Muscle layer of duodenum (tissue), 2 donors: ENCODE measurements at regions not wholly inside any gene's neighbourhood (a gene's known extent, or its start where the extent isn't known, plus 50 kb on each side); places are given as distances from the start of the nearest gene placed in this dataset.

ENCODE experiments used
- H3K27ac ChIP-seq: one replicate; pipeline ENCODE4 v1.7.0; 2013; ENCODE audit warnings: mild to moderate bottlenecking, low read length
- H3K27me3 ChIP-seq: one replicate; pipeline ENCODE4 v1.7.0; 2013; ENCODE audit warnings: low read depth, mild to moderate bottlenecking, control low read depth, low read length
- H3K36me3 ChIP-seq, 2 donors: one replicate each; pipeline ENCODE4 v1.7.0; 2013; ENCODE audit warnings: low read length in 2 of 2, control low read depth in 1 of 2, mild to moderate bottlenecking in 1 of 2; ENCODE audit not compliant: insufficient read depth in 2 of 2, control insufficient read depth in 1 of 2
- H3K4me1 ChIP-seq, 2 donors: one replicate each; pipeline ENCODE4 v1.7.0; 2013; ENCODE audit warnings: low read length in 2 of 2, mild to moderate bottlenecking in 2 of 2, control low read depth in 1 of 2, moderate library complexity in 1 of 2; ENCODE audit not compliant: insufficient read depth in 2 of 2, control insufficient read depth in 1 of 2
- H3K4me3 ChIP-seq, 2 donors: one replicate each; pipeline ENCODE4 v1.7.0; 2013; ENCODE audit warnings: low read length in 2 of 2, low read depth in 1 of 2, mild to moderate bottlenecking in 1 of 2
- H3K9me3 ChIP-seq, 2 donors: one replicate each; pipeline ENCODE4 v1.7.0; 2013; ENCODE audit warnings: low read length in 2 of 2, control low read depth in 1 of 2, mild to moderate bottlenecking in 1 of 2; ENCODE audit not compliant: control insufficient read depth in 1 of 2
- donor health status: healthy.

DNA sequence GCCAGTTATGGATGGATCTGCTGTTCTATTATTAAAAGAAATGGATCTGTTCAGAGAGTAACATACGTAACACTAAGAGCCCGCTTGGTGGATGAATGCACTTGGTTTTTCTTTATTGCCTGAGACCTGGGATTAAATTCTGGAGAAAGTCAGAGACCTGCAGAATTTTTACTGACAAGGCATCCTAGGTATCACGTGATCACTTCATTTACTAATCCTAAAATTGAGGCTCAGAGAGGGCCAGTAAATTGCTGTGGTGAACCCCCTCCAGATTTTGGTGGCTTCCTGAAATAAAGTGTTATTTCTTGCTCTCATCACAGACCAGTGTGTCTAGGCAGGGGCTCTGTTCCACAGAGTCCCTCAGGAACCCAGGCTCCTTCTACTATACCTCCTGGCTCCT is 187.9 kb upstream of the LARGE1 start:
- H3K27ac ChIP-seq: no peak overlapping the region
- H3K4me1 ChIP-seq: no peaks in the 10 kb centered on the region
- no peaks in the 10 kb centered on the region for H3K9me3 ChIP-seq
- no peak overlapping the region for H3K4me3 ChIP-seq
- no peaks in the 10 kb centered on the region for H3K27me3 ChIP-seq
- no peaks in the 10 kb centered on the region for H3K36me3 ChIP-seq

DNA sequence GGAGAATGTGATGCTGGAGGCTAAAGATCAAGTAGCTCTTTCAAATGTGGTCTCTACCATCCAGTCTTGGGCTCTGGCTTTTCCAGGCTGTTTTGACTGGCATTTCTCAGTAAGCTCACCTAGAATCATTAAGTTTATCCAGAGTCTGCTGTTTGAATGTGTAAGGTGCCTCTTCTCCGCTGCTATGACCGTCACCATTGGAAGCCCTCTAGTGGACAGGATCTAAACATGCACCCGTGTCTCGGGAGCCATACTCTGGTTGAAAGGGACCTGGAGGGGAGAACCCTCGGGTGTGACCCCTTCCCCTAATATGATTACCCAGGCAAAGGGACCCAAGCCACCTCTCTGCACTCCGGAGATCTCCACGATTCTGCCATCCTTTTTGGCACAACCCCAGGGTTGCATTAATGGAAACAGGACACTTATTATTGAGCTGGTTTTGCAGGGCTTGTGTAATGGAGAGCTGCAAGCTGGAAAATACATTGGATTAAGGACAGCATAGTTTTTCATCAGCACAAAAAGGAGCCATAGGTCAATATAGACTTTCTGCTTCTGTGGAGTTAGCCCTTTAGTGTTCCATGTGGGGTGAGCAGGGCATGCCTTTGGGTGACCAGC is 191.0 kb upstream of the LARGE1 start:
- Histone ChIP-seq H3K4me1 (no peaks in the 10 kb centered on the region), H3K9me3 (no peaks in the 10 kb centered on the region), H3K36me3 (no peaks in the 10 kb centered on the region), H3K27ac (no peak overlapping the region), H3K27me3 (no peaks in the 10 kb centered on the region), H3K4me3 (no peak overlapping the region)

DNA sequence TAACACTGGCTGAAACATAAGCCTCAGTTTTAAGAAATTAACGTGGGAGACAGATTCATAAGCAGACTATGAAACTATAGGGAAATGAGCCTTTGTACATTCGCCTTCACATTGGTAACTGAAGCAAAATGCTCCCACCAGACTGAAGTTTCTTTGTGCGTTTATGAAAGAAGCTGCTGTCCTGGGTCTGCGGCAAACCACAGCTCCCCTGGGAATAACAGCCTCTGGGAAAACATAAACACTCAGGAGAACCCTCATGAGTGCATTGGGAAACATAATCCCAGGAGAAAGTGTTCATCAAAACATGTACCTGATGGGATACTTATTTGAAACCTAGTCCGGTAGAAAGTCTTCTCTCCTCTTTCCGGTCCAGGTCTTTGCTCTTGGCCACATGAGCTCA is 193.1 kb upstream of the LARGE1 start:
- H3K9me3 ChIP-seq: no peaks in the 10 kb centered on the region
- no peaks in the 10 kb centered on the region for H3K27me3 ChIP-seq
- H3K4me1 ChIP-seq: no peaks in the 10 kb centered on the region

DNA sequence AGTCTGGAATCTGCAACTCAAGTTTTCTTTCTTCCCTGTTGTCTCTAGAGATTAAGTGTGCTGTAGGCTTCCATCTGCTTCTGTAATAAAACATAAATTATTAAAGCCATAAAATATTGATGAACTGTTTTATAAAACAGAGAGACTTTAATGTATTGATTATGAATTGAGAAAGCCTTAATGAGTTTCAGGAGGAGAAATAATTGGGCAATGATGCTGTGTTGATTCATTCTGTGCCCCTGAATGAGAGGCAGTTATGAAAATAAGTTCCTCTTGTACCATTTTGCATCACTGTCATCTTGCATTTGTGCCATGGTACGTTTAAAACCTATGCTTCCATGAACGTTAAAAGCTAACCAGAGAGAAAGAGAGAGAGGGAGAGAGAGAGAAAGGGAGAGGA is 194.1 kb upstream of the LARGE1 start:
- H3K4me1 ChIP-seq: no peaks in the 10 kb centered on the region

More for the DNA sequence above, 193.1 kb upstream of the LARGE1 start:
- Histone ChIP-seq H3K4me3 (no peak overlapping the region), H3K36me3 (no peaks in the 10 kb centered on the region), H3K27ac (no peak overlapping the region)

DNA sequence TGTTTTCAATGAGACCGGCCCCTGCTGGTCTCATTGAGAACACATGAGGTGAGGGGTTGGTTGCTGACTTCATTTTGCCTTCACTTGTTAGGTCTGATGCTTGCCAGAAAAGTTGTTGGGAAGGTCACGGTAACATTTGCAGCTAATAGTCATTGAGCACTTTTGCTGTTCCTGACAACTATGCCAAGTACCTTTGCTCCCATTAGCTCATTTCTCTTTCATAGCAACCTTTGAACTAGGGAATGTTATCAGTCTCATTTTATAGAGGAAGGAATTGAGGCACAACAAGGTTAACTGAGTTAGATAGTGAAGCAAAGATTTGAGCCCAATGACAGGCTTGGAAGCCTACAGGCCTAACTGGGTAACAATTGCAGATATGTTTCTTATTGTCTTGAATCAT is 195.4 kb upstream of the LARGE1 start:
- no peak overlapping the region for H3K4me3 ChIP-seq

More for the DNA sequence above, 194.1 kb upstream of the LARGE1 start:
- Histone ChIP-seq H3K27me3 (no peaks in the 10 kb centered on the region), H3K4me3 (no peak overlapping the region), H3K27ac (no peak overlapping the region), H3K36me3 (no peaks in the 10 kb centered on the region), H3K9me3 (no peaks in the 10 kb centered on the region)

DNA sequence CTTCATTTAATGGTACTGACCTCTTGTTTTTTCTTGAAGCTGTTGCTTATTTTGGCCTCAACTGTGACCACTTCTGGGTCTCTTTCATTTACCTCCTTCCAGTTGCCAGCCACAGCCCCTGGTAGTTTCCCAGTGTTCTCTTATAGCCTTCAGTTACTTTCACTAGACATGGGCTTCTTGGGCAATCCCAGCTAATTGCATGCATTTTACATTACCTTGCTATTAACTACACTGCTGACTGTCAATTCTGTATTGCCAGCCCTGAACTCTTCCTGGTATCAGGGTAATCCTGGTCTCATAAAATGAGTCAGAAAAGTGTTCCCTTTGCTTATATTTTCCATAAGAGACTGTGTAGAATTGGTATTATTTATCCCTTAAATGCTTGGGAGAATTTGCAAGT is 195.8 kb upstream of the LARGE1 start:
- no peaks in the 10 kb centered on the region for H3K4me1 ChIP-seq

More for the DNA sequence above, 195.4 kb upstream of the LARGE1 start:
- Histone ChIP-seq H3K36me3 (no peaks in the 10 kb centered on the region), H3K4me1 (no peaks in the 10 kb centered on the region), H3K27me3 (no peaks in the 10 kb centered on the region), H3K27ac (peak overlapping the region; percentile 46), H3K9me3 (no peaks in the 10 kb centered on the region)

DNA sequence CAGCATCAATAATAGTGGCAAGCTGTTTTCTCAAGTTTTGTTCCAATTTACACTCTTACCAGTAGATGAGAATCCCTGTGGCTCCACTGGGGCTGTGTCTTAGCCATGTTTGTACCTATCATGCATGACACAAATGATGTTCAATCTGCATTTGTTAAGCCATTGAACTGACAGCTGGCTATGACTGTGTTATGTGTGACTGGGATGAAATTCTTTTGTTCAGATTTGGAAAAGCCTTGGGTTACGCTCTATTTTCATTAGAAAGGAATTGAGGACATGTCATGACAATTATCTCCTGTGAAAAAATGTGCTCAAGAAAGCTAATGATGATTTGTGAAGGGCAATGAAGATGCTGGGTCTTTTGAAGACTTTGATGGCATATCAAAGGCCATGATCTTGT is 201.8 kb upstream of the LARGE1 start:
- no peak overlapping the region for H3K27ac ChIP-seq
- H3K4me1 ChIP-seq: no peaks in the 10 kb centered on the region
- no peaks in the 10 kb centered on the region for H3K9me3 ChIP-seq
- H3K36me3 ChIP-seq: no peaks in the 10 kb centered on the region
- H3K27me3 ChIP-seq: no peaks in the 10 kb centered on the region
- H3K4me3 ChIP-seq: no peak overlapping the region

More for the DNA sequence above, 195.8 kb upstream of the LARGE1 start:
- H3K27ac ChIP-seq: peak overlapping the region; percentile 46
- H3K36me3 ChIP-seq: no peaks in the 10 kb centered on the region
- no peak overlapping the region for H3K4me3 ChIP-seq
- no peaks in the 10 kb centered on the region for H3K9me3 ChIP-seq
- H3K27me3 ChIP-seq: no peaks in the 10 kb centered on the region

DNA sequence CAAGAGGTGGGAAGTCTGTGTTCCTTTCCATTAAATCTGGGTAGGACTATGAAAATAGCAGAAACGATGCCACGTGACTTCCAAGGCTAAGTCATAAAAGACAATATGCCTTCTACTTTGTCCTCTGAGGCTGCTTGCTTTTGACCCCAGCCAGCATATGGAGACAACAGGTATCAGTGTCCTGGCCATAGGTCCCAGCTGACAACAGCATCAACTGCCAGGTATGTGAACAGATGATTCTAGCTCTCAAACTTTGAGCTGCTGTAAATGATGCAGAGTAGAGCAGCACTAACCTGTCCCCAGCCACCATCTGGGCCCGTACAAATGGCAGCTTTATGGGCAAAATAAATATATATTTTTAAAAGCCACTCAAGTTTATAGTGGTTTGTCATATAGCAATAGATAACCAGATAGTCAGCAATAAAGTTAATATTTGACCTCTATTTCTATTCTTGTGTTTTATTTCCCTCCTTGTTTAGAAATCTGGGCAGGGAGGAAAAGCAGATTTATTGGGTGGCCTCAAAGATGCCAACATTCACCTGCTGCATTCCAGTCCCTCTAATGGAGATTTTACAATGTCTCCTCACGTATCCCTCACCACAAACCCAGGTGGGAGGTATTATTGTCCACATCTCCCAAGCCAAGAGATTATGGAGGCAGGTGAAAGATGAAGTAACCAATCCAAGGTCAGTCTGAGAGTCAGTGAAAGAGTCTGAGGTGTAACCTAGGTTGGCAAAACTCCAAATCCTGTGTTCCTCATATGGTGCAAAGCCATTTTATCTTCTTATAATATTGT is 209.6 kb upstream of the LARGE1 start:
- Histone ChIP-seq H3K4me3 (no peak overlapping the region), H3K27me3 (no peaks in the 10 kb centered on the region), H3K9me3 (no peaks in the 10 kb centered on the region), H3K4me1 (no peaks in the 10 kb centered on the region), H3K27ac (no peak overlapping the region), H3K36me3 (no peaks in the 10 kb centered on the region)

DNA sequence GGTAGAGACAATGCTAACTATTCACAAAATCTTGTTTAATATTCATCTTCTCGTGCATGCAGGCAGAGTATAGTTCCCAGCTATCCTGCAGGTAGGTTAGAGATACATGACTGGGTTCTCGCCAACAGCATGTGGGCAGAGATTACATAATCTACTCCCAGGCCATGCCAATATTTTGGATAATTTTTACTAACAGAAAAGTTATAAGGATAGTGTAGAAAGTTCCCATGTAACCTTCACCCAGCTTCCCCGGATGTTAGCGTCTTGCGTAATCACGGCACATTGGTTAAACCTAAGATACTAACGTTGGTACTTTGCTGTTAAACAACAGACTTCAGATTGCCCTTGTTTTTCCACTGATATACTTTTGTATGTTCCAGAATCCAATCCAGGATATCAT is 215.5 kb upstream of the LARGE1 start:
- no peaks in the 10 kb centered on the region for H3K4me1 ChIP-seq
- no peak overlapping the region for H3K27ac ChIP-seq
- H3K36me3 ChIP-seq: no peaks in the 10 kb centered on the region
- no peaks in the 10 kb centered on the region for H3K9me3 ChIP-seq
- H3K27me3 ChIP-seq: no peaks in the 10 kb centered on the region
- H3K4me3 ChIP-seq: no peak overlapping the region

DNA sequence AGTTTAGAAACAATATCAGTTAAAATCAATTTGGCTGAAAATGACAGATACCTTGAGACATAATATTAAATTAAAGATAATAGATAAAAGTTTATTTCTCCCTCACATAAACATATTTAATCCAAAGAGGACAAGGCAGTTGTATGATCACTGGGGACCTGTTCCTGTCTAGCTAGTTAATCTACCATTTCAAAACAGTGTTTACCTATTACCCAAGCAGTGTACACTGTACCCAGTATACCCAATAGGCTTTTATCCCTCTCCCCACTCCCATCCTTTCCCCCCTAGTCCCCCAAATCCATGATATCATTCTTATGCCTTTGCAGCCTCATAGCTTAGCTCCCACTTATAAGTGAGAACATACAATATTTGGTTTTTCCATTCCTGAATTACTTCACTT is 229.7 kb upstream of the LARGE1 start:
- Histone ChIP-seq H3K4me1 (no peaks in the 10 kb centered on the region), H3K27me3 (no peaks in the 10 kb centered on the region), H3K4me3 (no peak overlapping the region), H3K9me3 (peaks cover 0 to 8% of the 10 kb centered on the region in 2 donors), H3K27ac (no peak overlapping the region), H3K36me3 (no peaks in the 10 kb centered on the region)

DNA sequence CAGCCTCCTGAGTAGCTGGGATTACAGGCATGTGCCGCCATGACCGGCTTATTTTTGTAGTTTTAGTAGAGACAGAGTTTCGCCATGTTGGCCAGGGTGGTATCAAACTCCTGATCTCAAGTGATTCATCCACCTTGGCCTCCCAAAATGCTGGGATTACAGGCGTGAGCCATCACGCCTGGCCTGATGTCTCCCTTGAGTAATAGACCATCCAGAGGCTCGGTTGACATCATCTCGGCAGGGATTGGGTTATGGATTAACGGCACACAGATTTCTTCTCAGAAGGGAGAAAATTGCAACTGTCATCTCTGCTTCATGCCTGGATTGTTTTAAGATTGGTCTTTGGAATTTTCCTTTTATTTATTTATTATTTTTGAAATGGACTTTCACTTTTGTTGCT is 239.2 kb upstream of the LARGE1 start:
- Histone ChIP-seq H3K27me3 (no peaks in the 10 kb centered on the region), H3K36me3 (no peaks in the 10 kb centered on the region)

More for the DNA sequence above, 239.2 kb upstream of the LARGE1 start:
- H3K4me3 ChIP-seq: no peak overlapping the region
- H3K27ac ChIP-seq: no peak overlapping the region
- H3K4me1 ChIP-seq: no peaks in the 10 kb centered on the region
- no peaks in the 10 kb centered on the region for H3K9me3 ChIP-seq
